ENCODE measurements at regions not wholly inside any gene's neighbourhood (a gene's known extent, or its start where the extent isn't known, plus 50 kb on each side); places are given as distances from the start of the nearest gene placed in this dataset.

GRCh38 chr9:7451062-7451461 lies 348.5 kb downstream of the DMAC1 start:
- H3K27me3 Mint-ChIP-seq (ENCODE audit: low read depth in 2 of 2), result peaks cover 0 to 6% of the 10 kb centered on the region in 2 donors
- H3K9me3 Mint-ChIP-seq, result no peaks in the 10 kb centered on the region
- H3K4me3 ChIP-seq (ENCODE audit: low read length), result no peak overlapping the region
- H3K27me3 ChIP-seq (ENCODE audit: control insufficient read depth, insufficient read depth, low read length), result no peaks in the 10 kb centered on the region
- 91% methylated on average over 3 of the region's 3 CpGs for WGBS (ENCODE audit: insufficient coverage)
- no peaks in the 10 kb centered on the region for H3K36me3 Mint-ChIP-seq
- intact Hi-C loops (cut with micrococcal nuclease), result no loop called here
- ATAC-seq, result no peak
- TF ChIP-seq CTCF (IDR thresholded peaks at IDR 0.05), result no peak
- DNase-seq, result no peak
- no peak overlapping the region for H3K4me3 Mint-ChIP-seq
- no peaks in the 10 kb centered on the region for H3K4me1 ChIP-seq (ENCODE audit: control insufficient read depth, insufficient read depth, low read length)
- no peaks in the 10 kb centered on the region for H3K4me1 Mint-ChIP-seq
- no peaks in the 10 kb centered on the region for H3K36me3 ChIP-seq (ENCODE audit: control insufficient read depth, insufficient read depth, low read length)
- no peak overlapping the region for H3K27ac Mint-ChIP-seq
- no peaks in the 10 kb centered on the region for H3K9me3 ChIP-seq (ENCODE audit: control insufficient read depth, insufficient read depth, low read length)
- no peak overlapping the region for H3K27ac ChIP-seq (ENCODE audit: low read length)

DNA sequence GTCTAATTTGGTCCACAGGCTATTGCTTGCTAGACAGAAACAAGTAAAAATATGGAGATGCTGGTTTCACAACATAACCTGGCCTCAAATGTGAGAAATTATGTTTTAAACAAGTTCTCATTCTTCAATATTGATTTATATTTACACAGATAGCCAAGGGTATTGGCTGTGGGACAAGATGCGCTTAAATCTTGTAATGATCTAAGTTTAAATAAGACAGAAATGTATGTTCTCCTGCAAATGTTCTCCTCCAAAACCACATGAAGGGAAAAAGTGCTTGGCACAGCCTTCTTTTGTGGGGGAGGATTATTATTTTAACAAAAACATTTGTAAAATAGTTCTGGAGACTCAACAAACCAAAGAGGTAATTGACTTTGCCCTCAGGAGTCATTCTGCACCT lies 356.0 kb downstream of the DMAC1 start:
- Histone ChIP-seq H3K4me1 (ENCODE audit: control insufficient read depth, insufficient read depth, low read length) (no peaks in the 10 kb centered on the region), H3K36me3 (ENCODE audit: control insufficient read depth, insufficient read depth, low read length) (no peaks in the 10 kb centered on the region), H3K4me3 (ENCODE audit: low read length) (no peak overlapping the region), H3K9me3 (ENCODE audit: control insufficient read depth, insufficient read depth, low read length) (no peaks in the 10 kb centered on the region), H3K27ac (ENCODE audit: low read length) (no peak overlapping the region), H3K27me3 (ENCODE audit: control insufficient read depth, insufficient read depth, low read length) (no peaks in the 10 kb centered on the region)
- ATAC-seq, result no peak
- Mint-ChIP-seq H3K4me3 (no peak overlapping the region), H3K36me3 (no peaks in the 10 kb centered on the region), H3K27me3 (ENCODE audit: low read depth in 2 of 2) (no peaks in the 10 kb centered on the region), H3K4me1 (no peaks in the 10 kb centered on the region), H3K27ac (no peak overlapping the region), H3K9me3 (no peaks in the 10 kb centered on the region)
- intact Hi-C loops (cut with micrococcal nuclease), result no loop called here
- TF ChIP-seq CTCF (IDR thresholded peaks at IDR 0.05), result no peak
- no CpG with 5 or more reads among the region's 1 CpG for WGBS (ENCODE audit: insufficient coverage)
- DNase-seq, result no peak

DNA sequence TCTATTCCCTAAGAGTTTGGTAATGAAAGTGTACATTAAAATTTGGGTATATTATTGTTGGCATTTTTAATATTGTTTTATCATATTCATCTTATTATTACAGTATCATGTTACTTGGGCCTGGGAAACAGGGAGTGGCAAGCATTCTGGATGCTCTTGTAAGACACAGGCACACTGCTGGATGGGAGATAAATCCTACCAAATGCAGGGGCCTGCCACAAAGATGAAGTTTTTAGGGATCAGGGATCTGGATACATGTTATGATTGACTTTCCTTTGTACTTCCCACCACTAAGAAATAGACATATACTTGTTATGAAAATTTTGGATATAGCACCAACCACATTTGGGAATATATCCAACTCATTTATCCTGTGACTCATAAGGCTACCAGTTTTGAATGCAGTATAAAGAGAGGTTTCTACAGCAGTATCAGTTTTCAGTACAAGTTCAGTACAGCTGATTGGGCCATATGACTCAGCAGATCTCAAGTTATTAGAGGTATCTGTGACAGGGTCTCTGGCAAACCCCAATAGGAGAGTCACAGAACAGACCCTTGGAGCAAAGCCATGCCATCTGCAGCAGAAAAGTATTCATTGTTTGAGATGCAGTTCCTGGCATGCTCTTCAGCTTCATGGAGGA lies 360.1 kb downstream of the DMAC1 start:
- H3K4me3 ChIP-seq (ENCODE audit: low read length), result no peak overlapping the region
- no peak for DNase-seq
- no peak overlapping the region for H3K4me3 Mint-ChIP-seq

More for the DNA sequence above, 360.1 kb downstream of the DMAC1 start:
- Mint-ChIP-seq H3K27me3 (ENCODE audit: low read depth in 2 of 2) (no peaks in the 10 kb centered on the region), H3K36me3 (no peaks in the 10 kb centered on the region), H3K27ac (no peak overlapping the region), H3K9me3 (peaks cover 0 to 4% of the 10 kb centered on the region in 2 donors), H3K4me1 (no peaks in the 10 kb centered on the region)
- no peak for TF ChIP-seq CTCF (IDR thresholded peaks at IDR 0.05)
- no peaks in the 10 kb centered on the region for H3K27me3 ChIP-seq (ENCODE audit: control insufficient read depth, insufficient read depth, low read length)
- ATAC-seq, result no peak
- intact Hi-C loops (cut with micrococcal nuclease), result no loop called here
- H3K9me3 ChIP-seq (ENCODE audit: control insufficient read depth, insufficient read depth, low read length), result no peaks in the 10 kb centered on the region
- no peaks in the 10 kb centered on the region for H3K4me1 ChIP-seq (ENCODE audit: control insufficient read depth, insufficient read depth, low read length)
- H3K27ac ChIP-seq (ENCODE audit: low read length), result no peak overlapping the region
- no peaks in the 10 kb centered on the region for H3K36me3 ChIP-seq (ENCODE audit: control insufficient read depth, insufficient read depth, low read length)
